ENCODE measurements at regions not wholly inside any gene's neighbourhood (a gene's known extent, or its start where the extent isn't known, plus 50 kb on each side); places are given as distances from the start of the nearest gene placed in this dataset.

DNA sequence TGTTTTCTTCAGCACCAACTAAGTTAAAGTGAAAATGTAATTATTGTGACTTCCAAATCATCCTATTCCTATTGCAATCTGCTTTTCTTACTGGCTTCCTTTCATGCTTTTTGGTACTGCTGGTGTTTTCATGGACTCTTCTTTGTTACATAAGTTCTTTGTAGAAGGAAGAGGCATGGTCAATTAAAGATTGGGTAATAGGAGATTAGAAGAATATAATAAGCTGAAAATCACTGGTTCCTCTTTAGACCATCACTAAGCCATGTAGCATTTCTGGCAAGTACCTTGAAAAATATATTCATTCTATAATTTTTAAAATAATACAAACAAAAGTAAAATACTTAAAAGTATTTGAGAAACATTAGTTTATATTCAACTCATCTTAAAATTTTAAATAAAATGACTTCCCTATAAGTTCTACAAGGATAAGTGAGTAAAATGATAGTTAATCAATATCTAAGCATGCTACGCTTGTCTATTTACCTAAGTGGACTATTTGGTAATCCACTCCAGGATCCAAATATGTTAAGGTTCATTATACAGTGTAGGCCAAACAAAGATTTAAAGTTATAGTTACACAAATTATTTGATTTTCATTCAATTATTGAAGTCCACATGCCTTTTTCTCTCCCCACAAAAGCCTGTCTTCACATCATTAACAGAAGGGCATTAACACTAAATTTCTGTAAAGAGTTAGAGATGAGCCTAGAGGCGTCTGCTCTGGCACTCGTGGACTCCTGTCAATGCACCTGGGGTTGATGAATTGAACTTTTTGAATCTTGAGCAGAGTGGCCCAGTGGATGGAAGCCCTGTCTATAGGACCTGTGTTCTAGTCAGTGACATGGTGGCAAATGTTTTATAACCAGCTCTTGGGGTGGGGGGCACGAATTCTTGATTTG is 408.1 kb downstream of the INHBA start:
- TF ChIP-seq POLR2AphosphoS5 (IDR thresholded peaks at IDR 0.05; ENCODE audit: low read depth, low read length) (no peak), POLR2A (IDR thresholded peaks at IDR 0.05; ENCODE audit: low read depth, low read length) (no peak), TAF1 (IDR thresholded peaks at IDR 0.05; ENCODE audit: borderline replicate concordance, low read depth, low read length) (no peak)
